Activated CD4-positive, alpha-beta T cell treated with anti-CD3 and anti-CD28 coated beads, Interleukin-2, Interleukin-6, amounts not matched to agents 100 ng/mL and 50 ng/mL, durations not matched to agents 16 hours and 8 hours (primary cell): ENCODE measurements at regions not wholly inside any gene's neighbourhood (a gene's known extent, or its start where the extent isn't known, plus 50 kb on each side); places are given as distances from the start of the nearest gene placed in this dataset.

Source experiments
- DNase-seq: peaks from one replicate; pipeline ENCODE4 v3.0.0-alpha.2; 2020

DNA sequence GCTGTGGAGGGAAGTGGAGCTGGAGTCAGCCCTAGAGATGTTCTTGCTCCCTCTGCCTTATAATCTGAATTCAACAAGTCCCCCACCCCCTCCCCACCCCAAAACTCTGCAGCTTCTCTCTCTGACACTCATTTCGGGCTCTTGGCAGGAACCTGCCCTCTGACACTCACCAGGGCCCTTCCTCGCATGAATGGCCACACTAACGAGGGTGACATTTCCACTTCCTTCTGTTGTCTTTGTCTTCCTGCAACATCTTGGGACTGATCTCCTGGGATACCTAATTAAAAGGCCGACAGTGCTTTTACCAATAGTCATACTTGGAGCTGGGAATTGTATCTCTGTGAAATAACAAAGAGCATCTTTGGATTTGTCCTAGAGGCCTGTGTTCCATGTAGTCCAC is 106.9 kb upstream of the PIRT start:
- no peak for DNase-seq

GRCh38 chr17:10936931-10937330 is 99.0 kb upstream of the PIRT start:
- no peak for DNase-seq

GRCh38 chr17:10932938-10933337 is 95.1 kb upstream of the PIRT start:
- no peak for DNase-seq

GRCh38 chr17:10931133-10931532 is 93.2 kb upstream of the PIRT start:
- DNase-seq: no peak

GRCh38 chr17:10927712-10928111 is 89.8 kb upstream of the PIRT start:
- DNase-seq: no peak

GRCh38 chr17:10920558-10921108 is 82.7 kb upstream of the PIRT start:
- DNase-seq: no peak

DNA sequence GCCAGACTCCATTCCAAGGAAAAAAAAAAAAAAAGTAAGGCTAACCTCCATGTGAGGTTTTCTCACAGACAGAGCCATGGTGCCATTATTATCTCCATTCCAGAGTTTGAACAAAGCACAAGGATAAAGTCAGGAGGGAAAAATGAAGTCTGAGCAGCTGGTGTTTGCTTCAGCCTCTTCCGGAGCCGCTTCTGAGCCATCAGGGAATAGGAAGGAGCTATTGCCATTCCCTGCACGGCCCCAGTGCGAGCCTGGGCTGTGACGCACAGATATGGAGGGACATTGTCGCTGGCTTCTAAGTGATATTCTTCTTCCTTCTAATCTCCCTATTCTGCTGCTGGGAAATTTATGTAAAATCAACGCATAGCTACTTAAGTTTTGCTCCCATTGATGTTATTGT is 69.5 kb upstream of the PIRT start:
- no peak for DNase-seq

DNA sequence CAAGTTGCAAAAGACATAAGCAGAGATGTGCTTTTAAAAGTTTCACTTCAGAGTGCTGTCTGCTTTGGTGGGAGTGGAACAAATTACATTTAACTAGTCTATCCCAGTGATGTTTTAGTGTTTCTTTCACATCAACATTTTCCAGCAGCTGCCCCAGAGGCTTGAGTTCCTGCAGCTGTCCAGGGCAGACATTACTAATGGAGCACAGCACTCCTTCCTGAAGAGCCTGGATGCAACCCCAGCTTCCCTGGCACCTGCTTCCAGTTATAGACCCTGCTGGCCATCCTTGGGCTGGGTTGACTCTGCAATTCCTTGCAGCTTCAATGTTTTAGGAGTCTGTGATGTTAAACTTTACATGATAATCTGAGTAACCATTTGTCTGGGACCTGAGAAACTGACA is 61.4 kb upstream of the PIRT start:
- DNase-seq: no peak

DNA sequence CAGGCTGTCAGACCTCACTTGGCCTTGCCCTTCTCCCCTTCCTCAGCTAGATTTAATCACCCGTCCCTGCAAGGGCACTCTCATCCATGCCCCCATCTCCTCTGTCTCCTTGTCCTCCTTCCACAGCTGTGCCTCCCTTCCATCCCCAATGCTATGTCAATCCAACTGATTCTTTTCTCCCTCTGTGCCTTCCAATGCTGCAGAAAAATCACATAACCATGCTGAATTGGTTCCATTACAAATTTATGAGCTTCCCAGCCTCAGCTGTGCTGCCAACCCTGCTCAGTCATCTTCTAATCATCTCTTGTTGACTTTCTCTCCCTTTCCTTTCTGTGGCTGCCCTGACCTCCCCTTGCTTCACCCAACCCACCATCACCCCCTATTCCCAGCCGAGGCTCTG is 56.3 kb upstream of the PIRT start:
- no peak for DNase-seq

DNA sequence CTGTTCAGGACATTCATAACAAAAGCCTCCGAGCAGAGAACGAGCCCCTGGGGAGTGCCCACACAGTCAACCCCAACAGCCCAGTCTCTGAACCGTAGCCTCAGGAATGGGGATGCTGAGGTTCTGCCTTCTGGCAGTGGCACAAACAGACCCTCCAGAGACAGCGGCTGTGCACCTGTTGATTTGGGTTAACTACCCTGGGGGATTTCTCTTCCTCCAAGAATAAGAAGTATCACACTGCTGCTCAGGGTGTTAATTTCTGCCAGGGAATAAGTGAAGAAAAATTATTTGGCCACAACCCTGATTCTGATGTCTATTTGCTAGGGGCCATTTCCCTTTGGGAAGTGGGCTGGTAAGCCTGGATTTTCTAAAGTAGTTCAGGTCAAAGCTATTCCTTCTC is 51.0 kb upstream of the PIRT start:
- DNase-seq: no peak
